Gastrocnemius medialis (tissue), 4 donors: ENCODE measurements at regions not wholly inside any gene's neighbourhood (a gene's known extent, or its start where the extent isn't known, plus 50 kb on each side); places are given as distances from the start of the nearest gene placed in this dataset.

ENCODE experiments used
- POLR2A ChIP-seq, 2 donors: fragments of 450-650 bp; IDR thresholded peaks; one replicate each; pipeline ENCODE4 v1.6.1; 2017; ENCODE audit warnings: antibody characterized with exemption in 2 of 2, mild to moderate bottlenecking in 2 of 2, moderate library complexity in 2 of 2
- TF ChIP-seq, protein P1 (sequence below), 5 experiments: fragments of 450-650 bp in 3 of 5; fragments of 200-600 bp in 2 of 5; sonication (generic) in 2 of 5; IDR thresholded peaks in 4 of 5; conservative IDR thresholded peaks in 1 of 5; 1 replicate in 4 of 5; 2 replicates in 1 of 5; pipeline ENCODE4 v1.5.1; 2016 to 2019; ENCODE audit warnings: antibody characterized with exemption in 5 of 5, mild to moderate bottlenecking in 3 of 5, moderate library complexity in 3 of 5

DNA sequence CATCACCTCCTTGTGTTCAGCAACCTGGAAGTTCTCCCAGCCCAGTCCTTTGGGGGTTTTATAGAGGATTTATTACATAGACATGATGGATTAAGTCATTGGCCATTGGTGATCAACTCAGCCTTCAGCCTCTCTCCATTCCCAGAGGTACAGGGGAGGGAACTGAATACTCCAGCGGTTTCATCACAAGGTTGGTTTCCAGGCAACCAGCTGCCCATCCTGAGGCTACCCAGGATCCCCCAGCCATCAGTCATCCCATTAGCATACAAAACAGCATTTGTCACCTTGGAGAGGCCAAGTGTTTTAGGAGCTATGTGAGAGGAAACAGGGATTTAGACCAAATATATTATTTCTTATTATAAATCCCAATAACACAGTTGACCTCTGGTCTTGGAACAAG, 584.8 kb upstream of the NRP1 start:
- TF ChIP-seq POLR2A (IDR thresholded peaks at IDR 0.05) = no peak
- TF ChIP-seq, protein P1, sequence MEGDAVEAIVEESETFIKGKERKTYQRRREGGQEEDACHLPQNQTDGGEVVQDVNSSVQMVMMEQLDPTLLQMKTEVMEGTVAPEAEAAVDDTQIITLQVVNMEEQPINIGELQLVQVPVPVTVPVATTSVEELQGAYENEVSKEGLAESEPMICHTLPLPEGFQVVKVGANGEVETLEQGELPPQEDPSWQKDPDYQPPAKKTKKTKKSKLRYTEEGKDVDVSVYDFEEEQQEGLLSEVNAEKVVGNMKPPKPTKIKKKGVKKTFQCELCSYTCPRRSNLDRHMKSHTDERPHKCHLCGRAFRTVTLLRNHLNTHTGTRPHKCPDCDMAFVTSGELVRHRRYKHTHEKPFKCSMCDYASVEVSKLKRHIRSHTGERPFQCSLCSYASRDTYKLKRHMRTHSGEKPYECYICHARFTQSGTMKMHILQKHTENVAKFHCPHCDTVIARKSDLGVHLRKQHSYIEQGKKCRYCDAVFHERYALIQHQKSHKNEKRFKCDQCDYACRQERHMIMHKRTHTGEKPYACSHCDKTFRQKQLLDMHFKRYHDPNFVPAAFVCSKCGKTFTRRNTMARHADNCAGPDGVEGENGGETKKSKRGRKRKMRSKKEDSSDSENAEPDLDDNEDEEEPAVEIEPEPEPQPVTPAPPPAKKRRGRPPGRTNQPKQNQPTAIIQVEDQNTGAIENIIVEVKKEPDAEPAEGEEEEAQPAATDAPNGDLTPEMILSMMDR (IDR thresholded peaks at IDR 0.05 in 4 of 5, conservative IDR thresholded peaks at IDR 0.05 in 1 of 5) = no peak
